Natural killer cell (primary cell): ENCODE measurements at regions not wholly inside any gene's neighbourhood (a gene's known extent, or its start where the extent isn't known, plus 50 kb on each side); places are given as distances from the start of the nearest gene placed in this dataset.

Experiments used
- ATAC-seq, 3 donors: fragments of 150-1000 bp in 2 of 3; fragments of 200-7000 bp in 1 of 3; cut with Tn5 transposase; 1 replicate in 1 of 3; 2 replicates in 2 of 3; pipeline ENCODE4 v1.10.0; 2021; ENCODE audit warnings: mild to moderate bottlenecking in 2 of 3, moderate library complexity in 2 of 3
- DNase-seq, 2 donors: peaks; one replicate each; pipeline versions ENCODE4 v3.0.0 to v3.0.0-alpha.2; 2013 to 2021; ENCODE audit warnings: mixed read lengths in 1 of 2
- H3K27ac ChIP-seq: one replicate; pipeline ENCODE4 v1.5.1; 2013; ENCODE audit warnings: mild to moderate bottlenecking, low read length
- H3K27me3 ChIP-seq: one replicate; pipeline ENCODE4 v1.6.1; 2013; ENCODE audit warnings: low read length; ENCODE audit not compliant: control insufficient read depth, insufficient read depth
- H3K36me3 ChIP-seq: one replicate; pipeline ENCODE4 v1.6.1; 2013; ENCODE audit warnings: low read length; ENCODE audit not compliant: control insufficient read depth, insufficient read depth
- H3K4me1 ChIP-seq: one replicate; pipeline ENCODE4 v1.6.1; 2013; ENCODE audit warnings: low read length; ENCODE audit not compliant: control insufficient read depth, insufficient read depth
- H3K4me3 ChIP-seq: one replicate; pipeline ENCODE4 v1.5.1; 2013; ENCODE audit warnings: low read length
- H3K9me3 ChIP-seq: one replicate; pipeline ENCODE4 v1.6.1; 2013; ENCODE audit warnings: low read length; ENCODE audit not compliant: control insufficient read depth, insufficient read depth
- H3K27ac Mint-ChIP-seq, 2 donors: one replicate each; pipeline ENCODE4 v1.8.0; 2022; ENCODE audit warnings: mild to moderate bottlenecking in 2 of 2, mixed read lengths in 2 of 2, moderate library complexity in 1 of 2
- H3K27me3 Mint-ChIP-seq, 2 donors: one replicate each; pipeline ENCODE4 v1.8.0; 2022; ENCODE audit warnings: low read depth in 2 of 2, mixed read lengths in 2 of 2
- H3K36me3 Mint-ChIP-seq: one replicate; pipeline ENCODE4 v1.8.0; 2022; ENCODE audit warnings: mixed read lengths
- H3K4me1 Mint-ChIP-seq, 2 donors: one replicate each; pipeline ENCODE4 v1.8.0; 2022; ENCODE audit warnings: mixed read lengths in 2 of 2
- H3K4me3 Mint-ChIP-seq: one replicate; pipeline ENCODE4 v1.8.0; 2022; ENCODE audit warnings: mild to moderate bottlenecking, moderate library complexity, mixed read lengths
- H3K9me3 Mint-ChIP-seq, 2 donors: one replicate each; pipeline ENCODE4 v1.8.0; 2022; ENCODE audit warnings: mixed read lengths in 2 of 2
- CTCF ChIP-seq: fragments of 200-600 bp; IDR thresholded peaks from one replicate; pipeline ENCODE4 v1.8.0; 2022; ENCODE audit warnings: antibody characterized with exemption
- WGBS: methylation state at CpG from one replicate; pipeline ENCODE4 v1.1.7; 2013; ENCODE audit warnings: missing lambda C conversion rate; ENCODE audit not compliant: insufficient coverage; 5-methylcytosine and 5-hydroxymethylcytosine counted together
- intact Hi-C: fragments of 100-400 bp; cut with micrococcal nuclease; formaldehyde crosslinking; loops from one replicate; pipeline ENCODE4 v1.14.2; 2022

- ATAC-seq: no peak
- peaks cover 2 to 6% of the 10 kb centered on the region in 2 donors for H3K9me3 Mint-ChIP-seq
- no peak overlapping the region for H3K27ac Mint-ChIP-seq
- 94% methylated on average over 33 of the region's 33 CpGs for WGBS
- no peak overlapping the region for H3K4me3 Mint-ChIP-seq
- H3K27me3 Mint-ChIP-seq: peaks cover 0 to 2% of the 10 kb centered on the region in 2 donors
- Histone ChIP-seq H3K4me3 (no peak overlapping the region), H3K27me3 (no peaks in the 10 kb centered on the region), H3K9me3 (no peaks in the 10 kb centered on the region), H3K4me1 (no peaks in the 10 kb centered on the region), H3K27ac (no peak overlapping the region), H3K36me3 (no peaks in the 10 kb centered on the region)
- H3K4me1 Mint-ChIP-seq: no peaks in the 10 kb centered on the region
- intact Hi-C loops: no loop called here
- DNase-seq: no peak
- peaks cover under 1% of the 10 kb centered on the region for H3K36me3 Mint-ChIP-seq
- TF ChIP-seq CTCF: no peak
These were observed 792.9 kb upstream of the CCDC179 start for GRCh38 chr11:23653071-23653675.

- intact Hi-C loops: no loop called here
- no peak for TF ChIP-seq CTCF
- H3K4me1 ChIP-seq: no peaks in the 10 kb centered on the region
- no peaks in the 10 kb centered on the region for H3K9me3 Mint-ChIP-seq
- no peak overlapping the region for H3K27ac ChIP-seq
- no peak overlapping the region for H3K27ac Mint-ChIP-seq
- no peak overlapping the region for H3K4me3 Mint-ChIP-seq
- H3K36me3 ChIP-seq: no peaks in the 10 kb centered on the region
- peaks cover 5% of the 10 kb centered on the region for H3K36me3 Mint-ChIP-seq
- H3K27me3 Mint-ChIP-seq: no peaks in the 10 kb centered on the region
- peaks cover 5% of the 10 kb centered on the region for H3K9me3 ChIP-seq
- no peaks in the 10 kb centered on the region for H3K4me1 Mint-ChIP-seq
- WGBS: 100% methylated on average over 1 of the region's 1 CpG
- no peak overlapping the region for H3K4me3 ChIP-seq
- no peaks in the 10 kb centered on the region for H3K27me3 ChIP-seq
- DNase-seq (no peak), ATAC-seq (no peak)
These were observed 808.0 kb upstream of the CCDC179 start for GRCh38 chr11:23668324-23668723.

GRCh38 chr11:23673366-23673765 is 813.1 kb upstream of the CCDC179 start:
- H3K27me3 Mint-ChIP-seq: no peaks in the 10 kb centered on the region
- DNase-seq: no peak
- no peaks in the 10 kb centered on the region for H3K4me1 ChIP-seq

More at GRCh38 chr11:23673366-23673765, 813.1 kb upstream of the CCDC179 start:
- Histone ChIP-seq H3K36me3 (no peaks in the 10 kb centered on the region), H3K4me3 (no peak overlapping the region), H3K27me3 (no peaks in the 10 kb centered on the region), H3K9me3 (no peaks in the 10 kb centered on the region), H3K27ac (no peak overlapping the region)
- Mint-ChIP-seq H3K9me3 (no peaks in the 10 kb centered on the region), H3K4me1 (peaks cover 0 to 4% of the 10 kb centered on the region in 2 donors), H3K36me3 (peaks cover 10% of the 10 kb centered on the region), H3K27ac (no peak overlapping the region), H3K4me3 (no peak overlapping the region)
- intact Hi-C loops: no loop called here
- TF ChIP-seq CTCF: no peak
- WGBS: 86% methylated on average over 1 of the region's 1 CpG
- no peak for ATAC-seq
